Sigmoid colon (tissue), 6 donors: ENCODE measurements at regions not wholly inside any gene's neighbourhood (a gene's known extent, or its start where the extent isn't known, plus 50 kb on each side); places are given as distances from the start of the nearest gene placed in this dataset.

Experiments
- DNase-seq: peaks from one replicate; pipeline ENCODE4 v3.0.0-alpha.2; 2019
- H3K27ac ChIP-seq, 4 donors: fragments of 200-600 bp; sonication (generic); one replicate each; pipeline ENCODE4 v1.5.1; 2016 to 2019; ENCODE audit warnings: mild to moderate bottlenecking in 1 of 4
- H3K27me3 ChIP-seq, 3 donors: fragments of 200-600 bp; sonication (generic); one replicate each; pipeline ENCODE4 v1.5.1; 2019; ENCODE audit warnings: mild to moderate bottlenecking in 1 of 3
- H3K36me3 ChIP-seq, 4 donors: fragments of 200-600 bp; sonication (generic); one replicate each; pipeline ENCODE4 v1.5.1; 2016 to 2019
- H3K4me1 ChIP-seq, 4 donors: fragments of 200-600 bp; sonication (generic); one replicate each; pipeline ENCODE4 v1.5.1; 2017 to 2019
- H3K4me3 ChIP-seq, 4 donors: fragments of 200-600 bp; sonication (generic); one replicate each; pipeline ENCODE4 v1.5.1; 2017 to 2019; ENCODE audit warnings: mild to moderate bottlenecking in 2 of 4, moderate library complexity in 1 of 4
- H3K9me3 ChIP-seq, 4 donors: fragments of 200-600 bp in 3 of 4; sonication (generic) in 3 of 4; one replicate each; pipeline versions ENCODE4 v1.5.1 to v1.6.1; 2013 to 2019
- CTCF ChIP-seq, 4 experiments: fragments of 450-650 bp in 3 of 4; fragments of 200-600 bp in 1 of 4; IDR thresholded peaks; one replicate each; pipeline ENCODE4 v1.5.1; 2016 to 2019; ENCODE audit warnings: antibody characterized with exemption in 4 of 4, mild to moderate bottlenecking in 3 of 4, moderate library complexity in 2 of 4
- EP300 ChIP-seq, 4 donors: sonication (generic); formaldehyde crosslinking; IDR thresholded peaks; one replicate each; pipeline ENCODE4 v1.6.1; 2017; ENCODE audit warnings: antibody characterized with exemption in 4 of 4
- POLR2A ChIP-seq, 2 donors: fragments of 450-650 bp; IDR thresholded peaks; one replicate each; pipeline ENCODE4 v1.6.1; 2016; ENCODE audit warnings: antibody characterized with exemption in 2 of 2, mild to moderate bottlenecking in 2 of 2, moderate library complexity in 2 of 2
- POLR2AphosphoS5 ChIP-seq, 4 donors: sonication (generic); formaldehyde crosslinking; IDR thresholded peaks; one replicate each; pipeline ENCODE4 v1.6.1; 2017; ENCODE audit warnings: antibody characterized with exemption in 4 of 4
- WGBS, 2 donors: extraction: QIAGEN DNeasy Blood & Tissue Kit; methylation state at CpG; one replicate each; pipeline ENCODE4 v1.1.7; 2013; 5-methylcytosine and 5-hydroxymethylcytosine counted together
- intact Hi-C: fragments of 100-400 bp; cut with DNase I; formaldehyde crosslinking; loops from one replicate; pipeline ENCODE4 v1.15.1; 2023
- donor health status: healthy with polysubstance abuse.
- donor health status: healthy.

- no peak for TF ChIP-seq POLR2AphosphoS5 (IDR thresholded peaks at IDR 0.05)
- TF ChIP-seq EP300 (IDR thresholded peaks at IDR 0.05), result no peak
- TF ChIP-seq POLR2A (IDR thresholded peaks at IDR 0.05), result no peak
- TF ChIP-seq CTCF (IDR thresholded peaks at IDR 0.05), result no peak
- no peaks in the 10 kb centered on the region for H3K27me3 ChIP-seq
- no peak for DNase-seq
- no peaks in the 10 kb centered on the region for H3K9me3 ChIP-seq
- no peak overlapping the region for H3K27ac ChIP-seq
- H3K4me3 ChIP-seq, result no peak overlapping the region
- H3K36me3 ChIP-seq, result no peaks in the 10 kb centered on the region
- no peaks in the 10 kb centered on the region for H3K4me1 ChIP-seq
- WGBS, 2 donors, result 64 to 70% methylated on average over 3 of the region's 3 CpGs
- intact Hi-C loops, result no loop called here
Measured at GRCh38 chr16:17668386-17668785, 197.6 kb upstream of the XYLT1 start.

GRCh38 chr16:17666293-17666692 lies 195.5 kb upstream of the XYLT1 start:
- no peak for DNase-seq
- WGBS, 2 donors, result 66 to 84% methylated on average over 3 of the region's 3 CpGs
- no peak overlapping the region for H3K27ac ChIP-seq
- H3K4me1 ChIP-seq, result no peaks in the 10 kb centered on the region
- H3K4me3 ChIP-seq, result no peak overlapping the region
- no peaks in the 10 kb centered on the region for H3K9me3 ChIP-seq
- H3K27me3 ChIP-seq, result no peaks in the 10 kb centered on the region
- intact Hi-C loops, result no loop called here
- TF ChIP-seq CTCF (IDR thresholded peaks at IDR 0.05), result no peak
- TF ChIP-seq EP300 (IDR thresholded peaks at IDR 0.05), result no peak
- TF ChIP-seq POLR2A (IDR thresholded peaks at IDR 0.05), result no peak
- no peak for TF ChIP-seq POLR2AphosphoS5 (IDR thresholded peaks at IDR 0.05)
- no peaks in the 10 kb centered on the region for H3K36me3 ChIP-seq

- Histone ChIP-seq H3K4me1 (no peaks in the 10 kb centered on the region), H3K9me3 (no peaks in the 10 kb centered on the region), H3K4me3 (no peak overlapping the region), H3K27me3 (no peaks in the 10 kb centered on the region), H3K36me3 (no peaks in the 10 kb centered on the region), H3K27ac (no peak overlapping the region)
- TF ChIP-seq POLR2AphosphoS5 (IDR thresholded peaks at IDR 0.05), result no peak
- no peak for TF ChIP-seq POLR2A (IDR thresholded peaks at IDR 0.05)
- TF ChIP-seq EP300 (IDR thresholded peaks at IDR 0.05), result no peak
- TF ChIP-seq CTCF (IDR thresholded peaks at IDR 0.05), result no peak
- 40 to 54% methylated on average over 3 of the region's 3 CpGs for WGBS, 2 donors
- intact Hi-C loops, result no loop called here
- DNase-seq, result no peak
Measured at GRCh38 chr16:17658881-17659280, 188.1 kb upstream of the XYLT1 start.

GRCh38 chr16:17657045-17657444 lies 186.3 kb upstream of the XYLT1 start:
- no peak overlapping the region for H3K27ac ChIP-seq

GRCh38 chr16:17654571-17654970 lies 183.8 kb upstream of the XYLT1 start:
- DNase-seq, result no peak
- Histone ChIP-seq H3K4me1 (no peaks in the 10 kb centered on the region), H3K36me3 (no peaks in the 10 kb centered on the region), H3K27me3 (peaks cover 0 to 7% (median 0%) of the 10 kb centered on the region in 3 donors), H3K9me3 (no peaks in the 10 kb centered on the region), H3K4me3 (no peak overlapping the region), H3K27ac (no peak overlapping the region)
- 49 to 63% methylated on average over 4 of the region's 4 CpGs for WGBS, 2 donors
- intact Hi-C loops, result no loop called here
- no peak for TF ChIP-seq POLR2A (IDR thresholded peaks at IDR 0.05)
- no peak for TF ChIP-seq EP300 (IDR thresholded peaks at IDR 0.05)
- TF ChIP-seq POLR2AphosphoS5 (IDR thresholded peaks at IDR 0.05), result no peak
- no peak for TF ChIP-seq CTCF (IDR thresholded peaks at IDR 0.05)

More at GRCh38 chr16:17657045-17657444, 186.3 kb upstream of the XYLT1 start:
- H3K4me1 ChIP-seq, result no peaks in the 10 kb centered on the region
- WGBS, 2 donors, result 47 to 49% methylated on average over 7 of the region's 7 CpGs
- H3K9me3 ChIP-seq, result no peaks in the 10 kb centered on the region
- H3K27me3 ChIP-seq, result no peaks in the 10 kb centered on the region
- no peak overlapping the region for H3K4me3 ChIP-seq
- intact Hi-C loops, result no loop called here
- DNase-seq, result no peak
- no peak for TF ChIP-seq EP300 (IDR thresholded peaks at IDR 0.05)
- no peak for TF ChIP-seq POLR2A (IDR thresholded peaks at IDR 0.05)
- no peak for TF ChIP-seq POLR2AphosphoS5 (IDR thresholded peaks at IDR 0.05)
- H3K36me3 ChIP-seq, result no peaks in the 10 kb centered on the region
